Right lobe of liver (tissue), 6 donors: ENCODE measurements at regions not wholly inside any gene's neighbourhood (a gene's known extent, or its start where the extent isn't known, plus 50 kb on each side); places are given as distances from the start of the nearest gene placed in this dataset.

Experiments
- ATAC-seq, 4 donors: fragments of 200-7000 bp; cut with Tn5 transposase; one replicate each; pipeline ENCODE4 v1.9.1; 2020; ENCODE audit warnings: mild to moderate bottlenecking in 4 of 4, moderate library complexity in 4 of 4
- DNase-seq, 3 donors: peaks; one replicate each; pipeline ENCODE4 v3.0.0-alpha.2; 2020
- H3K27ac ChIP-seq, 3 donors: fragments of 200-600 bp; one replicate each; pipeline ENCODE4 v1.8.0; 2022
- H3K27me3 ChIP-seq, 2 donors: fragments of 200-600 bp; one replicate each; pipeline ENCODE4 v1.8.0; 2022
- H3K36me3 ChIP-seq, 4 donors: fragments of 200-600 bp; sonication (generic) in 1 of 4; one replicate each; pipeline versions ENCODE4 v1.5.1 to v1.8.0; 2017 to 2022; ENCODE audit warnings: control low read depth in 1 of 4
- H3K4me1 ChIP-seq, 4 donors: fragments of 200-600 bp; sonication (generic) in 1 of 4; one replicate each; pipeline versions ENCODE4 v1.5.1 to v1.8.0; 2017 to 2022; ENCODE audit warnings: control low read depth in 1 of 4
- H3K4me3 ChIP-seq, 3 donors: fragments of 200-600 bp; one replicate each; pipeline ENCODE4 v1.8.0; 2022
- H3K9me3 ChIP-seq, 4 donors: fragments of 200-600 bp; sonication (generic) in 1 of 4; one replicate each; pipeline versions ENCODE4 v1.5.1 to v1.8.0; 2017 to 2022; ENCODE audit warnings: control low read depth in 1 of 4
- POLR2A ChIP-seq: fragments of 450-650 bp; IDR thresholded peaks from one replicate; pipeline ENCODE4 v1.6.1; 2017; ENCODE audit warnings: antibody characterized with exemption, mild to moderate bottlenecking
- WGBS: methylation state at CpG from one replicate; pipeline ENCODE4 v1.1.6; 2018; ENCODE audit warnings: low coverage, low lambda C conversion rate; ENCODE audit not compliant: insufficient coverage; ENCODE audit errors: missing lambda C conversion rate; 5-methylcytosine and 5-hydroxymethylcytosine counted together
- intact Hi-C, 2 donors: fragments of 100-400 bp; cut with DNase I; formaldehyde crosslinking; loops; one replicate each; pipeline versions ENCODE4 v1.11.2 to v1.14.1; 2022
- TF ChIP-seq, protein P1 (sequence below), 4 donors: fragments of 200-600 bp in 3 of 4; fragments of 450-650 bp in 1 of 4; IDR thresholded peaks; one replicate each; pipeline versions ENCODE4 v1.5.1 to v1.8.0; 2016 to 2022; ENCODE audit warnings: antibody characterized with exemption in 4 of 4, mild to moderate bottlenecking in 2 of 4
- donor health status: DM: no; HTN: yes; CAD: no.
- donor health status: DM: no; HTN: no; CAD: no.
- donor health status: DM: no; HTN: no; CAD: no.
- donor health status: DM: no; HTN: yes; CAD: no.
- donor health status: DM: no; HTN: yes; CAD: no.

DNA sequence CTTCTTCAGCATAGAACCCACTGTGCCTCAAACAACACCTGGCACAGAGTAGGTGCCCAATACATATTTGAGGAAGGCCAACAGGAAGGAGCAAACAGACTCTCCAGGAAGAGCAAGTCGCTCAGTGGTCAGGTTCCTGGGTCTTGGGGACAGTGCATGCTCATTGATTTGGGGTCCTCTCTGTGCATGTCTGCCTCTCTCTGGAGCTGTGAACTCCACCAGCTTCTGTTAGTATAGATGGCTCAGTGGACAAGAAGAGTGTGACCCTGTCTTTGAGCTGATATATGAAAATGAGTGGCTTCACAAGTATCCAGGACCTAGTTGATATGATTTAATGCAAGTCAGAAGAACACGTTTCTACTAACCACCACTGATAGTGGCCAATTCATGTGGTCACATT is 98.7 kb downstream of the KCTD15 start:
- Histone ChIP-seq H3K27ac (no peak overlapping the region), H3K36me3 (no peaks in the 10 kb centered on the region), H3K4me1 (peaks cover 0 to 6% (median 0%) of the 10 kb centered on the region in 4 donors), H3K9me3 (peaks cover 0 to 9% (median 4%) of the 10 kb centered on the region in 4 donors), H3K27me3 (no peaks in the 10 kb centered on the region), H3K4me3 (no peak overlapping the region)
- DNase-seq (no peak), ATAC-seq (no peak)
- intact Hi-C loops = no loop called here
- TF ChIP-seq POLR2A = no peak
- TF ChIP-seq, protein P1, sequence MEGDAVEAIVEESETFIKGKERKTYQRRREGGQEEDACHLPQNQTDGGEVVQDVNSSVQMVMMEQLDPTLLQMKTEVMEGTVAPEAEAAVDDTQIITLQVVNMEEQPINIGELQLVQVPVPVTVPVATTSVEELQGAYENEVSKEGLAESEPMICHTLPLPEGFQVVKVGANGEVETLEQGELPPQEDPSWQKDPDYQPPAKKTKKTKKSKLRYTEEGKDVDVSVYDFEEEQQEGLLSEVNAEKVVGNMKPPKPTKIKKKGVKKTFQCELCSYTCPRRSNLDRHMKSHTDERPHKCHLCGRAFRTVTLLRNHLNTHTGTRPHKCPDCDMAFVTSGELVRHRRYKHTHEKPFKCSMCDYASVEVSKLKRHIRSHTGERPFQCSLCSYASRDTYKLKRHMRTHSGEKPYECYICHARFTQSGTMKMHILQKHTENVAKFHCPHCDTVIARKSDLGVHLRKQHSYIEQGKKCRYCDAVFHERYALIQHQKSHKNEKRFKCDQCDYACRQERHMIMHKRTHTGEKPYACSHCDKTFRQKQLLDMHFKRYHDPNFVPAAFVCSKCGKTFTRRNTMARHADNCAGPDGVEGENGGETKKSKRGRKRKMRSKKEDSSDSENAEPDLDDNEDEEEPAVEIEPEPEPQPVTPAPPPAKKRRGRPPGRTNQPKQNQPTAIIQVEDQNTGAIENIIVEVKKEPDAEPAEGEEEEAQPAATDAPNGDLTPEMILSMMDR (IDR thresholded peaks at IDR 0.05) = no peak
- 40% methylated on average over 2 of the region's 2 CpGs for WGBS

DNA sequence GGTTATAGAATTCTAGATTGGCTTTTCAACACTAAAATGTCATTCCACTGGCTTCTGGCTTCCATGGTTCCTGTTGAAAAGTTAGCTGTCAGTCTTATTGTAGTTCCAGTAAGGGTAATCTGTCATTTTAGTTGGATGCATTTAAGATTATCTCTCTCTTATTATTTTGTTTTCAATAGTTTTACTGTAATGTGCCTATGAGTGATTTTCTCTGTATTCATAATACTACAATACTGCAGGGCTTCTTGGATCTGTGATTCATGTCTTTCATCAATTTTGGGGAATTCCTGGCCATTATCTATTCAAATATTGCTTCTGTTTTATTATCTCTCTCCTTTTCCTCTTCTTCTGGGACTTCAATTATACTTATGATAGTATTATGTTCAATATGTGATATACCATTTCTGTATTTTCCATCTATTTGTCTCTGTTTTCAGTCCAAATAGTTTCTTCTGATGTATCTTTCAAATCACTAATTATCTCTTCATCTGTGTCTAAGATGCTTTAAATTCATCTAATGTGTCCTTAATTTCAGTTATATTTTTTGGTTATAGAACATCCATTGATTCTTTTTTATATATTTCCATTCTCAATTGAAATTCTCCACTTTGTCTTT is 101.5 kb downstream of the KCTD15 start:
- H3K9me3 ChIP-seq = peaks cover 0 to 9% (median 4%) of the 10 kb centered on the region in 4 donors
- intact Hi-C loops = no loop called here

DNA sequence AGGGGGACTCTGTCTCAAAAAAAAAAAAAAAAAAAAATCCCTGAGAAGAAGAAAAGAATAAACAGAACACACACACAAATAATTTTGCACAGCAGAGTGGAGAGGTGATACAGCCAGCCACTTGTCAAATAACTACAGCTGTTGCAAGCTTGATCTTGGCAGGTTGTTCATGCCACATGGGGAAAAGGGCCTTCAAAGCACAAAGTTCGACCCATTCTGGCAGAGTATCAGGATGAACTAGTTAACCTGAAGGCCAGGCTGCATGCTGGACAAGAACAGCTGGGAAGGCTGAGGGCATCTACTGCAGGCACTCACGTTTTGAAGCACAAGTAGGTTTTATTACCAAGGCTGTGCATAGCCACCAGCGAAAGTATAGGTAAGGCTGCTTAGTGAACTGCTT is 104.1 kb downstream of the KCTD15 start:
- 42% methylated on average over 3 of the region's 3 CpGs for WGBS
- peak; percentile 83 to 93 (median 91) for ATAC-seq

More for the DNA sequence above, 101.5 kb downstream of the KCTD15 start:
- Histone ChIP-seq H3K27me3 (no peaks in the 10 kb centered on the region), H3K4me1 (peaks cover 0 to 21% (median 4%) of the 10 kb centered on the region in 4 donors), H3K27ac (no peak overlapping the region), H3K4me3 (no peak overlapping the region), H3K36me3 (no peaks in the 10 kb centered on the region)
- TF ChIP-seq, protein P1 (IDR thresholded peaks at IDR 0.05) = no peak
- no peak for TF ChIP-seq POLR2A
- no peak for ATAC-seq
- DNase-seq = no peak

DNA sequence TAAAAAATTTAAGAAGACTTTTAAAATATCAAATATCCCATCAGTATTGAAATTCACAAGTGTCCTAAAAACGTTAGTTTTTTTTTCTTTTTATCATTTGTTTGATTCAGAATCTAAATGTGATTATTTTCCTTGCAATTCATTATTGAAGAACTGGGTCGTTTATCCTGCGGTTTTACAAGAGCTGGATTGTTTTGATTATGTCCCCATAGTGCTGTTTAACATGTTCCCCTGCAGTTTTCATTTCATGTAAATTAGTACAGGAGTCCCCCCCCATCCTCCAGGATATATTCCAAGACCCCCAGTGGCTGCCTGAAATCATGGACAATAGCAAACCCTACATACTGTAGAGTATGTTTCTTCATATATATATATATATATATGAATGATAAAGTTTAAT is 105.7 kb downstream of the KCTD15 start:
- DNase-seq (no peak), ATAC-seq (no peak)
- TF ChIP-seq, protein P1 (IDR thresholded peaks at IDR 0.05) = no peak
- TF ChIP-seq POLR2A = no peak
- Histone ChIP-seq H3K4me1 (peaks cover 0 to 29% (median 4%) of the 10 kb centered on the region in 4 donors), H3K9me3 (peaks cover 0 to 9% (median 4%) of the 10 kb centered on the region in 4 donors), H3K27ac (no peak overlapping the region), H3K4me3 (no peak overlapping the region), H3K36me3 (no peaks in the 10 kb centered on the region), H3K27me3 (no peaks in the 10 kb centered on the region)
- 66% methylated on average over 3 of the region's 3 CpGs for WGBS
- intact Hi-C loops = no loop called here

More for the DNA sequence above, 104.1 kb downstream of the KCTD15 start:
- DNase-seq = peak; percentile 37 to 88 (median 73)
- intact Hi-C loops = no loop called here
- peaks cover 0 to 9% (median 4%) of the 10 kb centered on the region in 4 donors for H3K9me3 ChIP-seq
- H3K27ac ChIP-seq = peak overlapping the region in 1 of 3 donors; percentile 72
- no peak for TF ChIP-seq POLR2A
- TF ChIP-seq, protein P1 (IDR thresholded peaks at IDR 0.05) = no peak
- H3K4me1 ChIP-seq = peaks cover 0 to 29% (median 4%) of the 10 kb centered on the region in 4 donors
- no peak overlapping the region for H3K4me3 ChIP-seq
- H3K36me3 ChIP-seq = no peaks in the 10 kb centered on the region
- no peaks in the 10 kb centered on the region for H3K27me3 ChIP-seq
